HG02870 (cell line): ENCODE measurements at regions not wholly inside any gene's neighbourhood (a gene's known extent, or its start where the extent isn't known, plus 50 kb on each side); places are given as distances from the start of the nearest gene placed in this dataset.

ENCODE experiments used
- ATAC-seq: cut with Tn5 transposase; IDR thresholded peaks from one replicate; pipeline ENCODE4 v1.9.1; 2021; ENCODE audit warnings: mild to moderate bottlenecking, moderate library complexity; ENCODE audit not compliant: unreplicated experiment

GRCh38 chr14:29205658-29206057, 439.1 kb downstream of the FOXG1 start:
- ATAC-seq = no peak

GRCh38 chr14:29215853-29216252, 449.3 kb downstream of the FOXG1 start:
- no peak for ATAC-seq

- no peak for ATAC-seq
These were observed 450.0 kb downstream of the FOXG1 start for GRCh38 chr14:29216268-29217232.

GRCh38 chr14:29217813-29218450, 451.3 kb downstream of the FOXG1 start:
- ATAC-seq = no peak

- ATAC-seq = no peak
These were observed 453.5 kb downstream of the FOXG1 start for GRCh38 chr14:29220072-29220471.

GRCh38 chr14:29220566-29220965, 454.0 kb downstream of the FOXG1 start:
- ATAC-seq = no peak

- no peak for ATAC-seq
These were observed 455.4 kb downstream of the FOXG1 start for GRCh38 chr14:29222006-29222405.

- ATAC-seq = no peak
These were observed 456.2 kb downstream of the FOXG1 start for GRCh38 chr14:29222671-29223268.

GRCh38 chr14:29223947-29224346, 457.4 kb downstream of the FOXG1 start:
- no peak for ATAC-seq

- ATAC-seq = no peak
These were observed 461.0 kb downstream of the FOXG1 start for GRCh38 chr14:29227631-29228030.

- ATAC-seq = no peak
These were observed 465.6 kb downstream of the FOXG1 start for GRCh38 chr14:29232153-29232552.

GRCh38 chr14:29232711-29233110, 466.1 kb downstream of the FOXG1 start:
- ATAC-seq = no peak

- ATAC-seq = no peak
These were observed 466.6 kb downstream of the FOXG1 start for GRCh38 chr14:29233188-29233587.

GRCh38 chr14:29235991-29236390, 469.4 kb downstream of the FOXG1 start:
- ATAC-seq = no peak

- ATAC-seq = no peak
These were observed 469.8 kb downstream of the FOXG1 start for GRCh38 chr14:29236401-29236800.

GRCh38 chr14:29236848-29237247, 470.3 kb downstream of the FOXG1 start:
- no peak for ATAC-seq

- ATAC-seq = no peak
These were observed 473.5 kb downstream of the FOXG1 start for GRCh38 chr14:29240066-29240465.

GRCh38 chr14:29242755-29243754, 476.5 kb downstream of the FOXG1 start:
- no peak for ATAC-seq

- ATAC-seq = no peak
These were observed 489.1 kb downstream of the FOXG1 start for GRCh38 chr14:29255692-29256091.

GRCh38 chr14:29262979-29263378, 496.4 kb downstream of the FOXG1 start:
- ATAC-seq = no peak

- ATAC-seq = no peak
These were observed 498.3 kb downstream of the FOXG1 start for GRCh38 chr14:29264865-29265264.
